ENCODE measurements at regions not wholly inside any gene's neighbourhood (a gene's known extent, or its start where the extent isn't known, plus 50 kb on each side); places are given as distances from the start of the nearest gene placed in this dataset.

- Histone ChIP-seq H3K36me3 (ENCODE audit: insufficient read depth, insufficient read length, low read length) (no peaks in the 10 kb centered on the region), H3K4me1 (ENCODE audit: insufficient read depth, insufficient read length) (no peaks in the 10 kb centered on the region), H3K9me3 (ENCODE audit: insufficient read depth, low read length) (peaks cover 8% of the 10 kb centered on the region; the same call in 1 of the 2 replicates), H3K4me3 (ENCODE audit: insufficient read length, low read depth) (no peak overlapping the region), H3K27me3 (ENCODE audit: insufficient read depth, insufficient read length) (no peaks in the 10 kb centered on the region), H3K9ac (ENCODE audit: insufficient read length, low read depth) (no peak overlapping the region)
- no peak for TF ChIP-seq ZNF274 (IDR thresholded peaks at IDR 0.05; ENCODE audit: low read depth, low read length)
- no peak for TF ChIP-seq YY1 (IDR thresholded peaks at IDR 0.05; ENCODE audit: insufficient read depth, insufficient read length)
- no peak for DNase-seq (ENCODE audit: low read depth, low spot score)
Measured at GRCh38 chr12:115216301-115216700, 532.3 kb upstream of the TBX3 start.

DNA sequence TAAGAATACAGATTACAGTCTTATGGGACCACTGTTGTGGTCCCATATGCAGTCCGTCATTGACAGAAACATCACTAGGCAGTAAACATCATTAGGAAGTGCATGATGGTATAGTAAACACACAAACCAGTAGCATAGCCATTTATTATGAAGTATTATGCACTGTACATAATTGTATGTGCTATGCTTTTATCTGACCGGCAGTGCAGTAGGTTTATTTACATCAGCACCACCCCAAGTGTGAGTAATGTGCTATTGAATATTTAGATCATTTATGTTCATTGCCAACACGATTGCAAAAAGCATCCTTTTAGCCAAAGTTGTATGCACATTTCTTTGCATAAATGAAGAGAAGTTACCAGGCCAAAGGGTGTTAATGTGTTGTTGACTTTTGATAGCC lies 531.6 kb upstream of the TBX3 start:
- no peak overlapping the region for H3K9ac ChIP-seq (ENCODE audit: insufficient read length, low read depth)
- no peaks in the 10 kb centered on the region for H3K27me3 ChIP-seq (ENCODE audit: insufficient read depth, insufficient read length)
- H3K4me1 ChIP-seq (ENCODE audit: insufficient read depth, insufficient read length): no peaks in the 10 kb centered on the region
- no peak for DNase-seq (ENCODE audit: low read depth, low spot score)
- H3K4me3 ChIP-seq (ENCODE audit: insufficient read length, low read depth): no peak overlapping the region
- no peak for TF ChIP-seq YY1 (IDR thresholded peaks at IDR 0.05; ENCODE audit: insufficient read depth, insufficient read length)
- no peak for TF ChIP-seq SUZ12 (IDR thresholded peaks at IDR 0.05; ENCODE audit: extremely low read depth, insufficient read depth, insufficient read length)
- no peak for TF ChIP-seq ZNF274 (IDR thresholded peaks at IDR 0.05; ENCODE audit: low read depth, low read length)
- H3K9me3 ChIP-seq (ENCODE audit: insufficient read depth, low read length): peaks cover 8% of the 10 kb centered on the region; the same call in 1 of the 2 replicates
- H3K36me3 ChIP-seq (ENCODE audit: insufficient read depth, insufficient read length, low read length): no peaks in the 10 kb centered on the region

- H3K36me3 ChIP-seq (ENCODE audit: insufficient read depth, insufficient read length, low read length): no peaks in the 10 kb centered on the region
- H3K4me1 ChIP-seq (ENCODE audit: insufficient read depth, insufficient read length): no peaks in the 10 kb centered on the region
- H3K27me3 ChIP-seq (ENCODE audit: insufficient read depth, insufficient read length): no peaks in the 10 kb centered on the region
- no peak for TF ChIP-seq ZNF274 (IDR thresholded peaks at IDR 0.05; ENCODE audit: low read depth, low read length)
- no peak for TF ChIP-seq YY1 (IDR thresholded peaks at IDR 0.05; ENCODE audit: insufficient read depth, insufficient read length)
- no peak for TF ChIP-seq SUZ12 (IDR thresholded peaks at IDR 0.05; ENCODE audit: extremely low read depth, insufficient read depth, insufficient read length)
- peaks cover 8% of the 10 kb centered on the region; the same call in 1 of the 2 replicates for H3K9me3 ChIP-seq (ENCODE audit: insufficient read depth, low read length)
- DNase-seq (ENCODE audit: low read depth, low spot score): no peak
- no peak overlapping the region for H3K9ac ChIP-seq (ENCODE audit: insufficient read length, low read depth)
- no peak overlapping the region for H3K4me3 ChIP-seq (ENCODE audit: insufficient read length, low read depth)
Measured at GRCh38 chr12:115213538-115214016, 529.6 kb upstream of the TBX3 start.

- Histone ChIP-seq H3K4me3 (ENCODE audit: insufficient read length, low read depth) (no peak overlapping the region), H3K4me1 (ENCODE audit: insufficient read depth, insufficient read length) (no peaks in the 10 kb centered on the region), H3K36me3 (ENCODE audit: insufficient read depth, insufficient read length, low read length) (no peaks in the 10 kb centered on the region), H3K9me3 (ENCODE audit: insufficient read depth, low read length) (peaks cover 8% of the 10 kb centered on the region; the same call in 1 of the 2 replicates), H3K27me3 (ENCODE audit: insufficient read depth, insufficient read length) (no peaks in the 10 kb centered on the region), H3K9ac (ENCODE audit: insufficient read length, low read depth) (no peak overlapping the region)
- no peak for TF ChIP-seq ZNF274 (IDR thresholded peaks at IDR 0.05; ENCODE audit: low read depth, low read length)
- TF ChIP-seq SUZ12 (IDR thresholded peaks at IDR 0.05; ENCODE audit: extremely low read depth, insufficient read depth, insufficient read length): no peak
- TF ChIP-seq YY1 (IDR thresholded peaks at IDR 0.05; ENCODE audit: insufficient read depth, insufficient read length): no peak
- no peak for DNase-seq (ENCODE audit: low read depth, low spot score)
Measured at GRCh38 chr12:115213118-115213517, 529.1 kb upstream of the TBX3 start.

DNA sequence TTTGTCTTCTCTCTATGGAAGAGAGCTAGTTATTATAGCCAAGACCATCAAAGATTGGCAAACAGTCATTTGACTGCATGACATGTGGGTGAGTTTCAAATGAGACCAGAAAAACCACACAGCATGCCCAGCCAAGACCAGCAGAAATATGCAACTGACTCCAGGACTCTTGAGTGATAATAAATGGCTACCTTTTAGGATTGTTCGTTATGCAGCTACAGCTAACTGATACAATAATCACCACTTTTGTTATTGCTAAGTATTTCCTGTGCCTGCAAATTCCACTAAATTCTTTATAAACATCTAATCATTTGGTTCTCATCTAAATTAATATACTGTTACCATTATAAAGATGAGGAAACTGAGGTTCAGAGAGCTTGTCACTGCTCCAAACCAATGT lies 528.4 kb upstream of the TBX3 start:
- TF ChIP-seq ZNF274 (IDR thresholded peaks at IDR 0.05; ENCODE audit: low read depth, low read length) (no peak), SUZ12 (IDR thresholded peaks at IDR 0.05; ENCODE audit: extremely low read depth, insufficient read depth, insufficient read length) (no peak), YY1 (IDR thresholded peaks at IDR 0.05; ENCODE audit: insufficient read depth, insufficient read length) (no peak)
- Histone ChIP-seq H3K9me3 (ENCODE audit: insufficient read depth, low read length) (peaks cover 8% of the 10 kb centered on the region; the same call in 1 of the 2 replicates), H3K4me1 (ENCODE audit: insufficient read depth, insufficient read length) (peaks cover 1% of the 10 kb centered on the region), H3K36me3 (ENCODE audit: insufficient read depth, insufficient read length, low read length) (no peaks in the 10 kb centered on the region), H3K4me3 (ENCODE audit: insufficient read length, low read depth) (no peak overlapping the region), H3K27me3 (ENCODE audit: insufficient read depth, insufficient read length) (no peaks in the 10 kb centered on the region), H3K9ac (ENCODE audit: insufficient read length, low read depth) (no peak overlapping the region)
- no peak for DNase-seq (ENCODE audit: low read depth, low spot score)

DNA sequence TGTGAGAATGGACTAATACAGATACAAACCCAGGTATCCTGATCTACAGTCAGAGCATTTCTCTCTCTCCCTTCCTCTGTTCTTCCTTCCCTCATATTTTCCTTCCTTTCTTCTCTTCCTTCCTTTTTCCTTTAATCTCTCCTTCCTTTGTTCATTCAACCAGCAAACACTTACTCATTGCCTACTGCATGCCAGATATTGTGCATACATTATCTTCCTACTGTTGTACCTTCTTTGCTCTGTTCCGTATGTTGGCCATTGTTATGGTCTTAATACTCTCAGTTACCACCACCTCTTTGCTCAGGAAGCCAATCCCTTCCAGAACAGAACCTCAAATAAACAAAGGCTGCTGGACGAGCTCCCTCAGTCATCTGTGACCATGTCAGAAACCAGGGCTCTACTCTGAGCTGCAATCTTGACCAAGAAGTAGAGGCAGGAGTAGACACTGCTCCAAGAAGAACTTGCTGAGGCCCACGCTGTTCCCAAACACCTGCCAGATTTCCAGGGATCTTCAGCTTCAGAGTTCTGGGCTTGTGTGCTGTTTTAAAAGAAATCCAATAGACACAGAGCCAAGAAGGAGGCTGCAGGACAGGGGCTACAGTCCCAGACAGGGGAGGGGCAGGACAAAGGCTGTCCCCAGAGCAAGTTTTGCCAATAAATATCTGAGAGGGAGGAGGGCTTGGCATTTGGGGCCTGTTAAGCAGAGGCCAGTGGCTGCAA lies 526.7 kb upstream of the TBX3 start:
- no peaks in the 10 kb centered on the region for H3K36me3 ChIP-seq (ENCODE audit: insufficient read depth, insufficient read length, low read length)
- peaks cover 8% of the 10 kb centered on the region; the same call in 1 of the 2 replicates for H3K9me3 ChIP-seq (ENCODE audit: insufficient read depth, low read length)
- no peak for DNase-seq (ENCODE audit: low read depth, low spot score)
- H3K9ac ChIP-seq (ENCODE audit: insufficient read length, low read depth): no peak overlapping the region
- TF ChIP-seq YY1 (IDR thresholded peaks at IDR 0.05; ENCODE audit: insufficient read depth, insufficient read length): no peak
- no peak for TF ChIP-seq ZNF274 (IDR thresholded peaks at IDR 0.05; ENCODE audit: low read depth, low read length)
- no peak for TF ChIP-seq SUZ12 (IDR thresholded peaks at IDR 0.05; ENCODE audit: extremely low read depth, insufficient read depth, insufficient read length)
- H3K27me3 ChIP-seq (ENCODE audit: insufficient read depth, insufficient read length): no peaks in the 10 kb centered on the region
- peaks cover 1% of the 10 kb centered on the region for H3K4me1 ChIP-seq (ENCODE audit: insufficient read depth, insufficient read length)
- no peak overlapping the region for H3K4me3 ChIP-seq (ENCODE audit: insufficient read length, low read depth)

DNA sequence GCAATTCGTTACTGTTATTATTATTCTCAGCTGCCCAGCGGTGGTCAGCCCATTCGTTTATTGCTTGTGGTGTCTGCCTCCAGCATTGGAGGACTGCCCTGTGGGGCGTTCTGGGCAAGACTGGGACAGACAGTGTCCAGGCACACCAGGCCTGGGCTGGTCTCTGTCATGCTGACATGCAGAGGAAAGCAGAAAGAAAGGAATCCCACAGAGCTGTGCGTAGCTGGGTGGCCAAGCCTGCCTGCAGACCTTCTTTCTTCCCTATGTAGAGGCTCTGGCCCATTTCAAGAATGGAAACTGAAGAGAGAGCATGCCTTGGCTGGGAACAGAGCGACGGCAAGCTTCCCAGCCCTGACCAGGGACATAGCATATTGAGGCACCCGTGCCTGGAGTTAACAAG lies 525.3 kb upstream of the TBX3 start:
- H3K9ac ChIP-seq (ENCODE audit: insufficient read length, low read depth): no peak overlapping the region
- H3K4me1 ChIP-seq (ENCODE audit: insufficient read depth, insufficient read length): peaks cover 1% of the 10 kb centered on the region
- no peak overlapping the region for H3K4me3 ChIP-seq (ENCODE audit: insufficient read length, low read depth)
- H3K27me3 ChIP-seq (ENCODE audit: insufficient read depth, insufficient read length): no peaks in the 10 kb centered on the region
- H3K36me3 ChIP-seq (ENCODE audit: insufficient read depth, insufficient read length, low read length): no peaks in the 10 kb centered on the region
- no peak for TF ChIP-seq ZNF274 (IDR thresholded peaks at IDR 0.05; ENCODE audit: low read depth, low read length)
- TF ChIP-seq YY1 (IDR thresholded peaks at IDR 0.05; ENCODE audit: insufficient read depth, insufficient read length): no peak
- TF ChIP-seq SUZ12 (IDR thresholded peaks at IDR 0.05; ENCODE audit: extremely low read depth, insufficient read depth, insufficient read length): no peak
- peaks cover 8% of the 10 kb centered on the region; the same call in 1 of the 2 replicates for H3K9me3 ChIP-seq (ENCODE audit: insufficient read depth, low read length)
- no peak for DNase-seq (ENCODE audit: low read depth, low spot score)

Measured in NT2/D1 (cell line).